Muscle of leg (tissue), 3 donors: ENCODE measurements at regions not wholly inside any gene's neighbourhood (a gene's known extent, or its start where the extent isn't known, plus 50 kb on each side); places are given as distances from the start of the nearest gene placed in this dataset.
A peak's percentile ranks its signal among the peaks of the same experiment; 100 is the strongest.

Experiments
- DNase-seq: peaks from one replicate; pipeline ENCODE4 v3.0.0; 2013
- H3K27ac ChIP-seq: one replicate; pipeline ENCODE4 v1.5.1; 2013; ENCODE audit warnings: mild to moderate bottlenecking, low read length, control low read depth
- H3K27me3 ChIP-seq: one replicate; pipeline ENCODE4 v1.6.1; 2013; ENCODE audit warnings: low read length; ENCODE audit not compliant: control insufficient read depth, insufficient read depth
- H3K36me3 ChIP-seq: one replicate; pipeline ENCODE4 v1.6.1; 2013; ENCODE audit warnings: low read length; ENCODE audit not compliant: control insufficient read depth, insufficient read depth
- H3K4me1 ChIP-seq: one replicate; pipeline ENCODE4 v1.6.1; 2013; ENCODE audit warnings: low read length; ENCODE audit not compliant: control insufficient read depth, insufficient read depth
- H3K4me3 ChIP-seq: one replicate; pipeline ENCODE4 v1.5.1; 2013; ENCODE audit warnings: low read length, control low read depth
- H3K9me3 ChIP-seq: replicated peaks from 2 replicates; pipeline ENCODE4 v1.6.1; 2013; ENCODE audit warnings: low read depth, low read length; ENCODE audit not compliant: control insufficient read depth
- WGBS: methylation state at CpG from one replicate; pipeline ENCODE4 v1.1.5; 2013; ENCODE audit warnings: missing lambda C conversion rate; ENCODE audit not compliant: insufficient coverage; 5-methylcytosine and 5-hydroxymethylcytosine counted together

GRCh38 chr2:234272069-234272850 lies 221.8 kb downstream of the SPP2 start:
- H3K9me3 ChIP-seq, result no peaks in the 10 kb centered on the region
- 100% methylated on average over 1 of the region's 5 CpGs for WGBS
- H3K4me3 ChIP-seq, result no peak overlapping the region
- peaks cover 2% of the 10 kb centered on the region for H3K27me3 ChIP-seq
- DNase-seq, result no peak
- no peaks in the 10 kb centered on the region for H3K36me3 ChIP-seq
- H3K27ac ChIP-seq, result no peak overlapping the region
- H3K4me1 ChIP-seq, result no peaks in the 10 kb centered on the region

GRCh38 chr2:234271338-234271737 lies 220.8 kb downstream of the SPP2 start:
- H3K9me3 ChIP-seq, result no peaks in the 10 kb centered on the region
- no peaks in the 10 kb centered on the region for H3K4me1 ChIP-seq
- H3K27ac ChIP-seq, result no peak overlapping the region
- H3K27me3 ChIP-seq, result peaks cover 2% of the 10 kb centered on the region
- no peak for DNase-seq
- no CpG with 5 or more reads among the region's 4 CpGs for WGBS
- no peak overlapping the region for H3K4me3 ChIP-seq
- H3K36me3 ChIP-seq, result no peaks in the 10 kb centered on the region

GRCh38 chr2:234269769-234270204 lies 219.3 kb downstream of the SPP2 start:
- WGBS, result 47% methylated on average over 2 of the region's 2 CpGs
- Histone ChIP-seq H3K9me3 (no peaks in the 10 kb centered on the region), H3K4me3 (no peak overlapping the region)

GRCh38 chr2:234267534-234267933 lies 217.0 kb downstream of the SPP2 start:
- Histone ChIP-seq H3K4me3 (no peak overlapping the region), H3K36me3 (no peaks in the 10 kb centered on the region), H3K9me3 (no peaks in the 10 kb centered on the region), H3K27ac (no peak overlapping the region), H3K4me1 (no peaks in the 10 kb centered on the region), H3K27me3 (peaks cover 2% of the 10 kb centered on the region)
- no CpG with 5 or more reads among the region's 1 CpG for WGBS
- no peak for DNase-seq

More at GRCh38 chr2:234269769-234270204, 219.3 kb downstream of the SPP2 start:
- no peak for DNase-seq
- Histone ChIP-seq H3K4me1 (no peaks in the 10 kb centered on the region), H3K36me3 (no peaks in the 10 kb centered on the region), H3K27ac (no peak overlapping the region), H3K27me3 (peaks cover 2% of the 10 kb centered on the region)

- no CpG with 5 or more reads among the region's 1 CpG for WGBS
- H3K4me3 ChIP-seq, result no peak overlapping the region
- no peaks in the 10 kb centered on the region for H3K4me1 ChIP-seq
- H3K36me3 ChIP-seq, result no peaks in the 10 kb centered on the region
- H3K9me3 ChIP-seq, result no peaks in the 10 kb centered on the region
- peaks cover 2% of the 10 kb centered on the region for H3K27me3 ChIP-seq
- H3K27ac ChIP-seq, result no peak overlapping the region
- DNase-seq, result no peak
Measured at GRCh38 chr2:234266952-234267351, 216.4 kb downstream of the SPP2 start.

GRCh38 chr2:234265206-234265605 lies 214.7 kb downstream of the SPP2 start:
- no CpG with 5 or more reads among the region's 2 CpGs for WGBS
- H3K4me3 ChIP-seq, result no peak overlapping the region
- H3K27me3 ChIP-seq, result peaks cover 2% of the 10 kb centered on the region
- H3K36me3 ChIP-seq, result no peaks in the 10 kb centered on the region
- no peak for DNase-seq
- H3K27ac ChIP-seq, result no peak overlapping the region
- H3K9me3 ChIP-seq, result no peaks in the 10 kb centered on the region
- H3K4me1 ChIP-seq, result no peaks in the 10 kb centered on the region

- Histone ChIP-seq H3K9me3 (no peaks in the 10 kb centered on the region), H3K4me1 (no peaks in the 10 kb centered on the region), H3K4me3 (no peak overlapping the region), H3K27me3 (peaks cover 2% of the 10 kb centered on the region), H3K27ac (no peak overlapping the region), H3K36me3 (no peaks in the 10 kb centered on the region)
- no CpG with 5 or more reads among the region's 2 CpGs for WGBS
- no peak for DNase-seq
Measured at GRCh38 chr2:234261736-234262135, 211.2 kb downstream of the SPP2 start.

GRCh38 chr2:234259440-234259839 lies 208.9 kb downstream of the SPP2 start:
- Histone ChIP-seq H3K27me3 (peaks cover 2% of the 10 kb centered on the region), H3K9me3 (no peaks in the 10 kb centered on the region), H3K4me3 (no peak overlapping the region), H3K4me1 (no peaks in the 10 kb centered on the region), H3K36me3 (no peaks in the 10 kb centered on the region), H3K27ac (no peak overlapping the region)
- DNase-seq, result no peak
- no CpG with 5 or more reads among the region's 2 CpGs for WGBS

GRCh38 chr2:234258562-234259141 lies 208.2 kb downstream of the SPP2 start:
- H3K4me3 ChIP-seq, result no peak overlapping the region
- no peaks in the 10 kb centered on the region for H3K9me3 ChIP-seq
- no peaks in the 10 kb centered on the region for H3K36me3 ChIP-seq
- 87% methylated on average over 4 of the region's 5 CpGs for WGBS
- no peaks in the 10 kb centered on the region for H3K27me3 ChIP-seq
- no peak overlapping the region for H3K27ac ChIP-seq
- H3K4me1 ChIP-seq, result no peaks in the 10 kb centered on the region
- DNase-seq, result no peak

- Histone ChIP-seq H3K4me3 (no peak overlapping the region), H3K9me3 (no peaks in the 10 kb centered on the region), H3K36me3 (no peaks in the 10 kb centered on the region), H3K27ac (no peak overlapping the region), H3K27me3 (no peaks in the 10 kb centered on the region), H3K4me1 (no peaks in the 10 kb centered on the region)
- DNase-seq, result peak; percentile 68
- 5% methylated on average over 3 of the region's 10 CpGs for WGBS
Measured at GRCh38 chr2:234257859-234258561, 207.5 kb downstream of the SPP2 start.
